ENCODE measurements at regions not wholly inside any gene's neighbourhood (a gene's known extent, or its start where the extent isn't known, plus 50 kb on each side); places are given as distances from the start of the nearest gene placed in this dataset.
A peak's percentile ranks its signal among the peaks of the same experiment; 100 is the strongest.

DNA sequence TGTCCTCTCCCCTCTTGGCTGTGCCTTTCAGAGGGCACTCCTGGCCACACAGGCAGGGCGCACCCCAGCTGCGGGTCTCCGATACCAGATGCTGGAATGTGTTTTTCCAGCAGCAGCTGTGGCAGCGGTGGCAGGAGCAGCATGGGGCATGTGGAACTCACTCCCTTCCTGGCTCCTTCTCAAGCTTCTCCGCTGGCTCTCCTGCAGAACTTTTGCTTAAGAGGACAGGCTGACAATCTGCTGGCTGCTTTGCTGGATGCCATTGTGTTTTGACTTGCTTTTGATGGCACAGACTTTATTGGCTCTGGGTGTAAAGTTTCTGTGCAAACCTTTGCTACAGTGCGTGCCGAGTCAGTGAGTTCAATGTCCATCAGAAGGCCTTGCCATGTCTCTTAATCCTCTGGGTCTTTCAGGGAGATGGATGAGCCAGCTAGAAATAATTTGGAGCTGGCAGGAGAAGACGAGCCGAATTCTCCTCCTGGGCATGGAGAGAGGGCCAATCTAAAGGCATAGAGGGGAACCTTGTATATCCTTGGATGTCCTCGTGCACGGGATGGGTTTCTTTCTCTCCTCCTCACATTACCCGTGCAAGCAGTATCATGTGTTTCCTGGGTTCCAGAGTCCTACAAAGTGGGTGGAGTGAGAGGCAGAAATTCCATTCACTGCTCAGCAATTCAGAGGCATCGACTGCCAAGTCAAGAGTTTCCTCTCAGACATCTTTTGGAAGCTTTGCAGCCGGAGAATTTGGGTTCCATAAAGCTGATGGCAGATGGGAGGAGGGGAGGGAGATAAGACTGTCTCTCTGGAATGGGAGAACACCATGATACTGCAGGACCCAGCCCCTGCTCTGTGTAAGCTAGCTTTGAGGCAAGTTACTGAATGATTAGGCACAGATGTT is 231.2 kb downstream of the FGF9 start:
- TF ChIP-seq, protein P1, sequence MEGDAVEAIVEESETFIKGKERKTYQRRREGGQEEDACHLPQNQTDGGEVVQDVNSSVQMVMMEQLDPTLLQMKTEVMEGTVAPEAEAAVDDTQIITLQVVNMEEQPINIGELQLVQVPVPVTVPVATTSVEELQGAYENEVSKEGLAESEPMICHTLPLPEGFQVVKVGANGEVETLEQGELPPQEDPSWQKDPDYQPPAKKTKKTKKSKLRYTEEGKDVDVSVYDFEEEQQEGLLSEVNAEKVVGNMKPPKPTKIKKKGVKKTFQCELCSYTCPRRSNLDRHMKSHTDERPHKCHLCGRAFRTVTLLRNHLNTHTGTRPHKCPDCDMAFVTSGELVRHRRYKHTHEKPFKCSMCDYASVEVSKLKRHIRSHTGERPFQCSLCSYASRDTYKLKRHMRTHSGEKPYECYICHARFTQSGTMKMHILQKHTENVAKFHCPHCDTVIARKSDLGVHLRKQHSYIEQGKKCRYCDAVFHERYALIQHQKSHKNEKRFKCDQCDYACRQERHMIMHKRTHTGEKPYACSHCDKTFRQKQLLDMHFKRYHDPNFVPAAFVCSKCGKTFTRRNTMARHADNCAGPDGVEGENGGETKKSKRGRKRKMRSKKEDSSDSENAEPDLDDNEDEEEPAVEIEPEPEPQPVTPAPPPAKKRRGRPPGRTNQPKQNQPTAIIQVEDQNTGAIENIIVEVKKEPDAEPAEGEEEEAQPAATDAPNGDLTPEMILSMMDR (IDR thresholded peaks at IDR 0.05), result no peak
- TF ChIP-seq POLR2A (IDR thresholded peaks at IDR 0.05), result no peak
- no peaks in the 10 kb centered on the region for H3K36me3 ChIP-seq
- DNase-seq, result peak in 2 of 3 donors; percentile 61 to 65
- H3K4me3 ChIP-seq, result no peak overlapping the region
- H3K4me1 ChIP-seq, result peaks cover 0 to 21% (median 0%) of the 10 kb centered on the region in 4 donors
- H3K9me3 ChIP-seq, result no peaks in the 10 kb centered on the region
- peak overlapping the region in 2 of 4 donors; percentile 60 to 72 for H3K27ac ChIP-seq
- H3K27me3 ChIP-seq, result no peaks in the 10 kb centered on the region

DNA sequence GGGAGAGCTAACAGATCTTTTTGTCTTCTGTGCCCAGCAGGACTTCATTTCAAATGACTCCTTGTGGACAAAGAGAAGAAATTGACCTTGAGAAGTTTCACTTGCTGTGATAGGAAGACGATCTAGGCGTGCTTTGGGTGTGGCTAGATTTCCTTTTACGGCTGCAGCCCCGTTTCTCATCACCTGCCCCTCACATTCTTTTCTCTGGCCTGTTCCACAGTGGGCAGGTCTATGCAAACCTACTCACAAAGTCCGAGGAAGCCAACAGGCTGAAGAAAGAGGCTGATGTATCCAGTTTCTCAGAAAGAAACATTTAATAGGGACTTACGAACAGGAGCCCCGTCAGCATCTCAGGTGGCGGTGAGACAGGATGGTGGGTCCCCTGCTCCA is 231.8 kb downstream of the FGF9 start:
- peak overlapping the region in 2 of 4 donors; percentile 60 to 72 for H3K27ac ChIP-seq

DNA sequence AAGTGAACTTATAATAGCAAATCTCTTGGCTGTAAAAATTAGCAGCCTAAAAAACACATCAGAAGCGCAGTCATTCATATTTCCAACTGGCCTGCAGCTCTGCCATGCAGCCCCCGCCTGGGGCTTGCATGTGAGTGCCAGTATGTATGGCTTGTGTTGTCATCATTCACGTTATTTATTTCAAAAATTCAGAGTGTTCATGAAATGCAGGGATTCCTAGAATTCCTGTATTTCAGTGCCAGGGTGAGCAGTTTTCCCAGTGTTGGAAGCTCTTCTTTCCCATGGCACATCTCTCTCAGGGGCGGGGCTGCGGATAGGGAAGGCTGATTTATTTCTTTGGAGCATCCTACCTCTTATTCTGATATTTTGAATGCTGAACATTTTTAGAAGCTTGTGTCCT is 234.6 kb downstream of the FGF9 start:
- Histone ChIP-seq H3K27ac (no peak overlapping the region), H3K27me3 (no peaks in the 10 kb centered on the region), H3K9me3 (no peaks in the 10 kb centered on the region), H3K4me1 (no peaks in the 10 kb centered on the region), H3K36me3 (no peaks in the 10 kb centered on the region), H3K4me3 (no peak overlapping the region)
- TF ChIP-seq, protein P1 (IDR thresholded peaks at IDR 0.05), result no peak
- no peak for TF ChIP-seq POLR2A (IDR thresholded peaks at IDR 0.05)
- no peak for DNase-seq

More for the DNA sequence above, 231.8 kb downstream of the FGF9 start:
- TF ChIP-seq, protein P1 (IDR thresholded peaks at IDR 0.05), result no peak
- TF ChIP-seq POLR2A (IDR thresholded peaks at IDR 0.05), result no peak
- no peak for DNase-seq
- Histone ChIP-seq H3K9me3 (no peaks in the 10 kb centered on the region), H3K27me3 (no peaks in the 10 kb centered on the region), H3K4me3 (no peak overlapping the region), H3K4me1 (peaks cover 0 to 16% (median 0%) of the 10 kb centered on the region in 4 donors), H3K36me3 (no peaks in the 10 kb centered on the region)

DNA sequence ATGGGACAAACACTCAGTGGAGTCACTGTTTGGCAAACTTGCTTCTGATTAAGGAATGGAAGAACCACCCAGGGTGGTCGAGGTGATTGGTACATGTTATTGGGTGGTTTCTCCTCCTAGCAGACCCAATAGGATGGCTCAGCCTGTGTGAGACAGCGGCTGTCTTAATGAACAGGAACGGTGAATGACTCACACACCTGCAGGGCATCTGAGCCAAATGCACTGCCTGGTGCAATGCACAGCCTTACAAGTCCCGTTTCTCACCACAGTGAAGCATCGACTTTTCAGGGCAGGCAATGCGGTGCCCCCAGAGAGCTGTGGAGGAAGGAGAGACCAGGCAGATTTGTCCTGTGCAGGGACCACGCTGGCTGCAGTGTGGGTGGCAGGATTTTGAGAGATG is 238.5 kb downstream of the FGF9 start:
- Histone ChIP-seq H3K27me3 (no peaks in the 10 kb centered on the region), H3K4me3 (no peak overlapping the region), H3K27ac (no peak overlapping the region), H3K4me1 (no peaks in the 10 kb centered on the region), H3K9me3 (no peaks in the 10 kb centered on the region), H3K36me3 (no peaks in the 10 kb centered on the region)
- DNase-seq, result no peak
- no peak for TF ChIP-seq POLR2A (IDR thresholded peaks at IDR 0.05)
- TF ChIP-seq, protein P1 (IDR thresholded peaks at IDR 0.05), result no peak

DNA sequence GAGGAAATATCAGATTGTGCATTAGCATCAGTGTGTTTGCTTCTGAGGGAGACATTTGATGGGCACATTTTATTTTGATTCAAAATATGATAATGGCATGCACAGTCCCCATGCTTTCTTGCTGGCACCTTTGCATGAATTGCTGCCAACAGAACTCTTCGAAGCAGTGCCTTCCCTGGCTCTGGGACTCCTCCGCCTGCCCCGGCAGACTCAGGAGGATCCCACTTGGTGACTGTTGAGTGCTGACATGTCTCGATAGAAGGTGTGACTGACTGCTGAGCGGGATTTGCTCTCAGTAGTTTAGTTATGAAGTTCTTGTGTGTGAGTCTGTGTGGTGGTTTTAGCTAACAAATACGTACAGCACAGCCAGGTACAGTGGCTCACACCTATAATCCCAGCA is 239.7 kb downstream of the FGF9 start:
- DNase-seq, result no peak
- Histone ChIP-seq H3K36me3 (no peaks in the 10 kb centered on the region), H3K4me1 (no peaks in the 10 kb centered on the region), H3K9me3 (no peaks in the 10 kb centered on the region), H3K4me3 (no peak overlapping the region), H3K27me3 (no peaks in the 10 kb centered on the region), H3K27ac (no peak overlapping the region)
- no peak for TF ChIP-seq POLR2A (IDR thresholded peaks at IDR 0.05)
- TF ChIP-seq, protein P1 (IDR thresholded peaks at IDR 0.05), result no peak
